Mammary epithelial cell (primary cell): ENCODE measurements at regions not wholly inside any gene's neighbourhood (a gene's known extent, or its start where the extent isn't known, plus 50 kb on each side); places are given as distances from the start of the nearest gene placed in this dataset.

ENCODE experiments used
- CTCF ChIP-seq, 2 donors: IDR thresholded peaks in 1 of 2; conservative IDR thresholded peaks in 1 of 2; 2 replicates each; pipeline ENCODE4 v1.5.1; 2011 to 2012; ENCODE audit warnings: inconsistent platforms in 2 of 2, low read length in 2 of 2, mild to moderate bottlenecking in 2 of 2, control low read depth in 1 of 2, low read depth in 1 of 2; ENCODE audit not compliant: insufficient read depth in 1 of 2; ENCODE audit errors: extremely low read depth in 1 of 2
- EZH2 ChIP-seq: IDR thresholded peaks from 2 replicates; pipeline ENCODE4 v1.6.1; 2012; ENCODE audit warnings: low read length, inconsistent platforms, borderline replicate concordance

GRCh38 chr7:109997837-109998236, 1093.1 kb upstream of the LRRN3 start:
- TF ChIP-seq EZH2 (no peak), CTCF (conservative IDR thresholded peaks at IDR 0.05 in 1 of 2, IDR thresholded peaks at IDR 0.05 in 1 of 2; ENCODE audit: extremely low read depth in 1 of 2, insufficient read depth in 1 of 2, low read depth in 1 of 2, low read length in 2 of 2) (no peak)
